Stimulated activated CD8-positive, alpha-beta memory T cell treated with anti-CD3 and anti-CD28 coated beads, Interleukin-7, amount 100 ng/mL, for 48 hours (primary cell): ENCODE measurements at regions not wholly inside any gene's neighbourhood (a gene's known extent, or its start where the extent isn't known, plus 50 kb on each side); places are given as distances from the start of the nearest gene placed in this dataset.

Experiments
- DNase-seq, 2 donors: peaks; one replicate each; pipeline ENCODE4 v3.0.0-alpha.2; 2020; ENCODE audit warnings: low read depth in 1 of 2; ENCODE audit errors: extremely low read depth in 1 of 2

DNA sequence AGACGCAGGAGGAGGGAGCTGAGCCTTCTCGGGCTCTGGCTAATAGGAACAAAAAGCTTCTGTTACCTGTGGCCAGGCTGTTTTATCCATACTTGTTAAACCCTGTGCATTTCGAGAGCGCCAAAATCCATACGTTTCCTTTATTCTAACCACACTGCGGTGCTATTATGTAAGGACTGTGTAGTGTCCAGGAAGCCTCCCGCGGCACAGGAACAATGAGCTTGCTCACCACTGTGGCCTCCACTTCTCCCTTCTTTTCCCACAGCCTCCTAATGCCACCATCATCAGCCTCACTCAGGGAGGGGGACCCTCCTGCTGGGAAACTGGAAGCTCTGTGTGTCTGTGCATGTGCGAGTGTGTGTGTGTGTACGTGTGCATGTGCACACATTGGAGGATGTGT, 268.5 kb downstream of the HAUS1 start:
- no peak for DNase-seq

DNA sequence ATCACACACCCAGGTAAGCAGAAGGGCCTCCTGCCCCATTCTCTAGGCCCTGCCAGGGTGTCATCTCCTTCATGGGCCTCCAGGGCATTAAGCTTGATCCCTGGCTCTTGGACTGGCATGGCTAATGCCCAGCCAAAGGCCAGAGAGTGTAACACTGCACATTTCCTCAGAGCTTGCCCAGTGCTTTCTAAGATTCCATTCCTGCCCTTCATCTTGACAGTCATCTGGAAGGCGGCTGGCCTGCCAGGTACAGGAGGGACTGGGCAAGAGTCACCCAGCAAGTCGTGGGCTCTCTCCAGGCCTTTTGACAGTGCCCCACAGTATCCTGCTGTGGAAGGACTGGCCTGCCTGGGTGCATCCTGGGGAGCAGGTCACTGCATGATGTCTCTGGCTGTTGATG, 268.9 kb downstream of the HAUS1 start:
- no peak for DNase-seq

DNA sequence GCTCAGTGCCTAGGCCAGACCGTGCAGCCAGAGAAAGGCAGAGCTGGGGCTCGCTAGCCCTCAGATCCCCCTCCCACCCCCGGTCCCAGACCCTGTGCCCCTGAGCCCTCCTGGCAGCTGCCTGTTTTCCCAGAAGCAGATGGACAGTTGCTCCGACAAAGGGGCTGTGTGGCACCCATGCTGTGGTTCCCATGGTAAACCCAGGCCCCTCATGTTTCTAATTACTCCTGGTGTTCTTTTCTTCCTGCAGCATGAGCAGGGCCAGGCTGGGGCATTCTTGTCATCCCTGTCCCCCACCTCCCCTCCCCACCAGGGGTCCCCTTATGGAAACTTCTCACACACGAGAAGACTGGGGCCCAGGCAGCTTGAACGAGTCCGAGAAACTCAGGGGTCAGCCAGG, 269.6 kb downstream of the HAUS1 start:
- DNase-seq: no peak

DNA sequence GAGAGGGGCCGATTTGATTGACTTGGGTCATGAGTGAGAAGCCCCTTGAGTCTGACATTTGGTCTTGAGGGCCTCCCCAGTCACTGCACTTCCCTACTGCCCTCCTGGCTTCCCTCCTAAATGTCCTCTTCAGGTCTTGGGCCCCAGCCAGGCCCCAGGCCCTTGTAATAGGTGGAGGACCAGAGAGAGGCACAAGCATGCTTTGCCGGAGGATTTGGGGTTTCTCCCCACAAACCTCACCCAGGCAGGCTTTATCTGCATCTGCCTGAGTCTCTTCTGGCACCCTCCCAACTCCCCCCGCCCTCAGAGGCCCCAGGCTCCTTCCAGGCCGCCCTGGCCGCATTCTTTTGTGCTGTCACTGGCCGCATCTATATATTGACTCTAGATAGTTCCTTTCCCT, 270.7 kb downstream of the HAUS1 start:
- no peak for DNase-seq

DNA sequence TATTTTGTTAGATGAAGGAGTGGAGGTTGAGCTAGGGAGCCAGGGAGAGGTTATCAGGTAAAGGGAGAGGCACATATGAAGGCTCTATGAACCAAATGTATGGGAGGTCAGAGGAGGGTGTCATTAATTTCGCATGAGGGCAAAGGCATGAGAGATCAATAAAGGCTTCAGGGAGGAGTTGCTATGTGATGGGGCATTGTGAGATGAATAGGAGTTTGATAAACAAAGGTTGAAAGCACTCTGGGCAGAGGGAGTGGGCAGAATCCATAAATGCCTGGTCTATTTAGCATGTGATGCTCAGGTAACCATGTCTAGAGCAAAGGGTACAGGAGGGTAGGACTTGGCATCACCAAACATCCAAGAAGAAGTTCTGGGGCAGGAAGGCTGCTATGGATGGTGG, 273.4 kb downstream of the HAUS1 start:
- no peak for DNase-seq

DNA sequence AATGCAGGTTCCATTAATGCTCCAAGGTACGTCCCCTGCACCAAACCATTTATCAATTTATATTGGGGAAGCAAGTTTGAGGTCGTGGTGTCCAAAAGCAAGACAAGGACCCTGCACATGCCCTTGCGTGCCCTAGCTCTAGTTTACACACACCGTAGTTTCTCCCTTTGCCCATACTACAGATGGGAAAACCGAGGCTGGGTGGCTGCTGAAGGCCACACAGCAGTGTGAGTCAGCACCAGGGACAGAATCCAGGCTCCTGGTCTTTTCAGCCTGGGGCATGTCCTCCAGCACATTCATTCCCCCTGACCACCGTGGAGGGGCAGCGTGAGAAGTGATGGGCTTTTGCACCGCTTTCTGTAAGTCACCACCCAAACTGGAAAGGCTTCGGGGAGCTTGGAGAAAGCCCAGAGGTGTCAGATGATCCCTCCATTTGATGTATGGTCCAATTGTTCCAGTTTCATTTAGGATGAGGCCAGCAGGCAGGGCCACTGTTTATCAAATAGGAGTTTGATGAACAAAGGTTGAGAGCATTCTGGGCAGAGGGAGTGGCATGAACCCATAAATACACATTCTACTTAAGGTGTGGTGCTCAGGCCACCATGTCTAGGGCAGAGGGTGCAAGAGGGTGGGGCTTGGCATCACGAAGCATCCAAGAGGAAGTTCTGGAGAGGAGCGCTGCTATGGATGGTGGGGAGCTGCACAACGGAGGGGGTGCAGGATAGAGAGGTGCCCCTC, 274.1 kb downstream of the HAUS1 start:
- DNase-seq: no peak

DNA sequence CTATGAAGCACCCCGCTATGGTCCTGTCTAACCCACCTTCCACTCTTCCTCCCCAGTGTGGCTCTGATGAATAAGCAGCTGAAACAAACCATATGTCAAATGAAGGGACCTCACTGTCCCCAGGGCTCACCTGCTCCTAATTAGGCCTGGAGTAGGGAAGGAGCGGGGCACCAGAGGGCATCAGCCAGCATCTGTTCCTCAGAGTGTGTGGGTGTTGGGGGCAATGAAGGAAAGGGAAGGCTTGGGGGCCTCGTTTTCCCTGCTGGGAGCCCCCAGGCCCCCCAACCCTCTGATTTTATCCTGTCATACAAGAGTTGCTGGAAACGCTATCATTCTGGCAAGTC, 274.7 kb downstream of the HAUS1 start:
- DNase-seq: no peak

DNA sequence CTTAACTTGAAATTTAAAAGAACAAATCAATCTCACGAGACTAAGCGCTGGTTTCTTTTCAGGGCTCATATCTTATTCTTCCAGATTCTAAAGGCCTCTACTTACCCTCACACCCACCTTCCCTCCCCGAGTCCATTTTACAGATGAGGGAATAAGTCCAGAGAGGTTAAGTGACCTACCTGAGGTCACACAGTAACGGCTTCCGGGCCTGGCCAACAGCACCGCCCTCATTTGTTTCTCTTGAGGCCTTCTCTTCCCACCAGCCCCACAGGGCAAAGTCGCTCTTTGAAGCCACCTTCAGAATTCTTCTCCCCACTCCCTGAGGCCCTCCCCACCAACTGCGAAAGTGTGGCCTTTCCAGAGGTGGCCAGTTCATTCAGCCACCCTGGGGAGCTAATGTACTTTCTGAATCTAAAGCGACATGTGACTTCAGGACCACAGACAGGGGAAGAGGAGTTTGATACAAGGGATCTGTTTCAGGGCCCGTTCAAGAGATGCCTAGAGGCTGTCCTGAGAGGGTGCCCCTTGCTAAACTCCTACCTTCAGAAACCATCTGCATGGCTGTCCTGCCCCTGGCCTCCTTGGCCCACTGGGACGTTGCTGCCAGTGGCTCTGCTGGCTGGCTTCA, 275.3 kb downstream of the HAUS1 start:
- no peak for DNase-seq

DNA sequence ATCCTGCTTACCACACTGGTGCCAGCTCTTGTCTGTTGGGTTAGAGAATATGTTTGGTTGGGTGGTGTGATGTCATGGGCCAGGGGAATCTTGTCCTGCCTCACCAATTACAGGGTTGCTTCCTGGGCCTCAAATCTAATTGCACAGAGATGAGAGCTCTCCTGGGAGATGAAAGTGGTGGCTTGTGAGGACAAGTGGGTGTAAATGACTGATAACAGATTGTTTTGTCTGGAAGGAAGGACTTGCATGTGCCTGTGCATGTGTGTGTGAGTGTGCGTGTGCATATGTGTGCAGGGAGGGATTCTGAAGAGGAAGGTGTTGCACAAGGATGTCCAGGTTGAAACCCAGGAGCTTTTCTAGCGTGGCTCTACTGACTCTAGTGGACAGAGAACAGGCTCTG, 271.9 kb downstream of the LOXHD1 start:
- DNase-seq: no peak

DNA sequence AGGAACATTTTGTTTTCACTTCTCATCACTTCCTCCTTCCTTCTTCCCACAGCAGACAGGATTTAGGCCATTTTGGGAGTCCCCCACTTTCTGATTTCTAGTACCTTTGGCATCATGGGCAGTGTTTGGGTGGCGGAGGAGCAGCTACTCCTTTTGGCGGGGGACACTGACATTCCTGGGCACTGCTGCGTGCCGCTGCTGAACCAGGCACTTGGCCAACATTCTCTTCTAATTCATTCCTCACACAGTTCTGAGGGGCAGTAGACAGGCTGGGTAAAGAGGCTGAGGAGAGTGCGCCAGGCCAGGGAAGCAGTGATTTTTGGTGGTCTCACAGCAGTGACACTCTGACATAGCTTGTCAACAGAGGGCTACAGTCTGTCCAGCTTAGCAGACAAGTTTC, 270.2 kb downstream of the LOXHD1 start:
- no peak for DNase-seq

DNA sequence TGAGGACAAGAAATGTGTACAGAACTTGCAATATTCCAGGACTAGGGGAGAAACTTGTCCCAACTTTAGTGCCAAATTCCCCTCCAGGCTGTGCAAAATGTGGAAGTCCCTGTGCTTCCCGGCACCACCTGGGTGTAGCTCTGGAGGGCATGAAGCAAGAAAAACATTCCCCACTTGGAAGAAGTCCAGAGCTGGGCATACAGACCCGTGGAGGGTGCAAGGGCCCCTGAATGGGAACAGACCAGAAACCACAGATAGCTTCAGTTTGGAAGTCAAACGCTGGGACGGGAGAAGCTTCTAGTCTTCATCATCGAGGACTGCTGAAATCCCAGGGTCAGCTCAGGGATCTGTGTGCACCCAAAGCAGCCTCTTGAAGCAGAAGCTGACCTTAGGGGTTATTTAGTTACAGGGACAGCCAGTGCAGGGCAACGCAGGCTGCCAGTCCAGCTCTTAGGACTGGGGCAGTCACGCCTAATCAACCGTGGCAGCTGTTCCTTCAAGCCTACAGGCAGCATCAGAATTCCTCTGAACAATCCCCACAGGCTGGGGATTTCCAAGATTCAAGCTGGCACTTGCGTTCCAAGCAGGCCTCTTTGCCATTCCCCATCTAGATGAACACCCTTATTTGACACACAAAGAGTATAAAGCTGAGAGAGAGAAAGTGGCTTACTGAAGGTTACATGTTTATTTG, 269.4 kb downstream of the LOXHD1 start:
- DNase-seq: no peak

DNA sequence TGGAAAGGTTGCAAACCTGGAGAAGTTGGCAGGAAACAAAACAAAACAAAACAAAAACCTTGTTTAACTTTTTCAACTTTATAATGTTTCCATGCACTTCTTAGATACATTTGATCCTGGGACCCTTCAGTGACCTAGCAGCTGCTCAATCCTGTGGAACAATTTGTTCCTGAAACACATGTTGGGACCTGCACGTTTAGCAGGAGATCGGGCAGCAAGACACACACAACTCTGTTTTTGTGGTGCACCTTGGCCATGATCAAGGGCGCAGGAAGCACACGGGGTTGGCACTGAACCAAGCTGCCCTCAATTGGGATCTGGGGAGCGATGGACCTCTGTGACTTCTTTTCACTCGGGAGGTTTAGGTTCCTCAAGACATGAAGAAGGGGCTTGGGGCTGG, 268.7 kb downstream of the LOXHD1 start:
- DNase-seq: no peak

DNA sequence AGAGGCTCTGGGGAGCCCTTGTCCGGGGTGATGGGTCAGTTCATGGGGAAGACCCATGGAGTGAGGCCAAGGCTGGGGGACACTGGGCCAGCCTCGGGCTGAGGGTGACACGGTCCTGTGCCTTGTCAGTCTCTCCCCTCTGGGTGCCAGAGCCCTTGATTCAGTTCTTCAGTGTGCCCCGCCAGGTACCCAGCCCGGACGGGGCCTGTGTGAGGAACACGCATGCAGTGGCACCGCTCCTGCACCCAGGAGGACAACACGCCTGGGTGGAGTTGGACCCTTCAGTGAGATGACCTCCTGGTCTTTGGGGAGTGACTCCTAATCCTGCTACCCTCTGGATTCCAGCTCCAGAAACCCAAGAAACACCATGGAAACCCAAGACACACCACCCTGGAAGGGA, 264.4 kb downstream of the LOXHD1 start:
- no peak for DNase-seq

DNA sequence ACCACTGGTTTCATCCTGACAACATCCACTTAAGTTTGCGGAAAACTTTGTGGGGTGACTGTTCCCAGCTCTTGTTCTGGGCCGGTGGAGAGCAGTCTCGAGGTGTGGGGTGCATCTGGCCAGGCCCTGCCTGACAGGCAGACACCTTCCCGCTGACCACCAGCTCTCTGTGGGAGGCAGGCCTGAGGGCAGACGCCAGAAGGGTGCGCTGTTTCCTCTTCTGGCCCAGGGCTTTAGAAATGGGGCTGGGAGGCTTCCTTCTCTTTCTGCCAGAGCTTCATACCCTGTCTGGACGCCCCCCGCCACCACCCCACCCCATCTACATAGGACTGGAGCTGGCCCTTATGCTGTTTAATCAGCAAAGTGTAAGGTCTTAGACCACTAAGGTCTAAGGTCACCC, 263.8 kb downstream of the LOXHD1 start:
- no peak for DNase-seq

DNA sequence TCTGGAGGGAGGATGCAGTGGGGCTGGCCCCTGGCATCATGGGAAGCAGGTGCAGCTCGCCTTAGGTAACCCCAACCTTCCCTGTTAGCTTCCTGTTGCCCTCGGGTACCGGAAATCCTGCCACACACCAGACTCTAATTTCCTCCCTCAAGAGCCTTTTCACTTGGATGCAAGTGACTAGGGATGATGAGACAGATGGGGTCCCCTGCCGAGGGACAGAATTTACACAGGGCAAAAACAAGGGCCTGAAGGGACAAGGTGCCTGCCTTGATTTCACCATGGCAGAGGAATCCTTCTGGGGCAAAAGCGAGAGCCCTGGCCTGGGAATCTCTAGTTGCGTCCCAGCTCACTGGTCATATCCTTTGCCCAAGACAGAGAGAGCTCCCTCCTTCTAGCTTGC, 263.1 kb downstream of the LOXHD1 start:
- no peak for DNase-seq

DNA sequence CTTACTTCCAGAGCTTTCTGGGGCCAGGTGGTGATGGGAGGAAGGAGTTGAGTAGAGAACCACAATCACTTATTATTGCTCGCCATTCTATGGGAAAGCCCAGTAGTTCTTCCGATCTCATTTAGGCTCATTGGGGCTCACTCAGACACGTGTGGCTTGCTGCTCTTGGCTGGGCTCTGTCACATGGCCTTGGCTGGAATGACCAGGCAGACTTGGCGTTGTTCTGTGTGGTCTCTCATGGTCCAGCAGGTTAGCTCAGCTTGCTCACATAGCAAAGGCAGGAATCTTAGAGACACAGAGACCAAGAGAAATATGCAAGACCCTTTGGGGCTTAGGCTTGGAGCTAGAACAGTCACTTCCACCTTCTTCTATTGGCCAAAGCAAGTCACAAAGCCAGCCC, 261.2 kb downstream of the LOXHD1 start:
- DNase-seq: no peak

DNA sequence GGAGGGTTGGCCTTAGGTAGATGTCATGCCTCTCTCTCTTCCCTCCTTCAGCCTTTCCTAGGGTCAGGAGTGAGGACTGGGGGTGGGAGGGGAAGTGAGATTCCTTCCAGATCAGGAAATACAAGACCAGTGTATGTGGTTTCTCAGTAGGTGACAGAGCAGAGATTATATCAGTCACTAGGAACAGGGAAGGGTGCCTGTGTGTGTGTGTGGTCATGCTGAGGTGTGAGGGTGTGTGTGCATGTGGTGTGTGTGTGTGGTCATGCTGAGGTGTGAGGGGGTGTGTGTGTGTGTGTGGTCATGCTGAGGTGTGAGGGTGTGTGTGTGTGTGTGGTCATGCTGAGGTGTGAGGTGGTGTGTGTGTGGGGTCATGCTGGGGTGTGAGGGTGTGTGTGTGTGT, 259.8 kb downstream of the LOXHD1 start:
- no peak for DNase-seq

DNA sequence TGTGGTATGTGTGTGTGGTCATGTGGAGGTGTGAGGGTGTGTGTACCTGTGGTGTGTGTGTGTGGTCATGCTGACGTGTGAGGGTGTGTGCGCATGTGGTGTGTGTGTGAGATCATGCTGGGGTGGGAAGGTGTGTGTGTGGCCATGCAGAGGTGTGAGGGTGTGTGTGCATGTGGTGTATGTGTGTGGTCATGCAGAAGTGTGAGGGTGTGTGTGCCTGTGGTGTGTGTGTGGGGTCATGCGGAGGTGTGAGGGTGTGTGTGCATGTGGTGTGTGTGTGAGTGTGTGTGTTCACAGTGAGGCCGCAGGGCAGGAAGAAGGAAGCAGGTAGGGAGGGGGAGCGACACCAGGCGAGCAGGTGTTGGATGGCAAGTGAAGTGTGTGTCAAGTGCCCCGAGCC, 259.0 kb downstream of the LOXHD1 start:
- no peak for DNase-seq

DNA sequence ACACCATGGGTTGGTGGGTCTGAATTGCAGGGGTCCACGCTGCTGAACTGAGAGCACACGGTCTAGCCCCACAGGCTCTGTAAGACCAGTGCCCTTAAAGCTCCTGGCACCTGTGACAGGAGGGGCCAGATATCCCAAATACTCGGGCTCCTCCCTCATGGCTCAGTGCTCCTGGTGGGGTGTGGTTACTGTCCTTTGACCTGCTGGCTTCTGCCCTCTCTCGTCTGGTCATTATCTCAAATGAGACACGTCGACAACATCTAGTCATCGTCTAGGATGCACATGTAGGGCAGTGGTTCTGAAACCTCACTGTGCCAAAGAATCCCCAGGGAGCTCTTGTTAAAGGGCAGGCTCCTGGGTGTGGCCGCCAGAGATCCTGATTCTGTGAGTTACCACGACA, 258.4 kb downstream of the LOXHD1 start:
- DNase-seq: no peak

DNA sequence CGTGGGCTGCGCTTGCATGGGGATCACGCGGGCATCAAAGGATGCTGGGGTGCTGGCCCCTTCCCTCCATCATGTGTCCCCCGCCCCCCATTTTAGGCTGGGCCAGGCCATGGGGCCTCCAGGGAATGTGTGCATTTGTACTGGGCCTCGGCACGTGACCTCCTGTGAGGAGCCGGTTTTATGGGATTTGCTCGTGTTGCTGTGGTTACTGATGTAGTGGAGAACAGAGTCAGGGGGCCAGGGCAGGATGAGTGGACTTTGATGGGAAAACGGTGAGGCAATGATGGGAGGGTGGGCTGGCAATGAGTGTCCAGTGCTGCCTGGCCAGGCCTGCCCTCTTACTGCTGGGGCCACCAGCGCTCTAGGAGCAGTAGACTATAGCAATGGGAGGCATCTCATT, 257.7 kb downstream of the LOXHD1 start:
- DNase-seq: no peak

DNA sequence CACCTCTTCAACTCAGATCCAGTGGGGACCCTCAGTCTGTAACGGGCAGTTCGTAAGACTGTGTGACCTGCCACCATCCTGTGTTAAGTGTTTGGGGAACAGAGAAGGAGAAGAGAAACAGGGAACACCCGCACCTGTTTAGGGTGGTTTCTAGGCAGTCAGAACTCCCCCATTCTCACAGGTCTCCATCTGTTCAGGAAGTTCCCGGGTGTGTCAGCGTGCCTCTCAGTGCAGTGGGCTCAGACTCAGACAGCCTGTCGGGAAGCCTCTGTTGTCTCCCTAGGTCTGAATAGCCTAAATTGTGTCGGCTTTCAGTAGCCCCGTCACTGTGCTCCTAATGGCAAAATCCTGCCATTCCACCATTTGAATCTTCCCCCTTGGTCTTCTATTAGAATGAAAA, 256.6 kb downstream of the LOXHD1 start:
- DNase-seq: no peak

DNA sequence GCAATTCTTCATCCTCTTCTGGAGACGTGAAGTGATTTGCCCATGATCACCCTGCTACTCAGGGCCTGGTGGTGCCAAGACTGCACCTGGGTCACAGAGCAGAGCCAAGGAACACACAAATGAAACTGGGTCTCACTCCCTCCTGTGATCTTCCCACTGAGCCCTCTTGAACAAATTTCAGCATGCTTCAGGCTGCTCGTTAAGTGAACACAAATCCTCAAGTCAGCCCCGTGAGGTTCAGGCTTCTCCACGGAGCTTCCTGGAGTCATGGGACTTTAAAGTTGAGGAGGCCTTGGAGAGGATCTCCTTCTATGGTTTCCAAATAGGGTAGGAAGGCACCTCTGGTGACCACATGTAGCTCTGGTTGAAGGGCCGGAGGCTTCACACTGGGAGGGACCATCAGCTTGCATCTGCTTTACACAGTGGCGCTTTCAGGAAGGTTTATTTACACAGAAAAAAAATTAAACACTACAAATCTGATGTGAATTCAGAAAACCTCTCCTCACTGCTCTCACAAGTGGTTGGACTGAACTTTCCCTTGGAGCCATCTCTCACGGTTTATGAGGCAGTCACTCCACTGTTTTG, 255.4 kb downstream of the LOXHD1 start:
- no peak for DNase-seq
